PFSK-1 (cell line): ENCODE measurements at regions not wholly inside any gene's neighbourhood (a gene's known extent, or its start where the extent isn't known, plus 50 kb on each side); places are given as distances from the start of the nearest gene placed in this dataset.

Source experiments
- FOXP2 ChIP-seq: optimal IDR thresholded peaks from 2 replicates; pipeline ENCODE3; 2011; ENCODE audit warnings: borderline replicate concordance, control low read depth, inconsistent platforms; ENCODE audit not compliant: insufficient read depth; ENCODE audit errors: extremely low read length, extremely low read depth
- POLR2AphosphoS5 ChIP-seq: IDR thresholded peaks from 2 replicates; pipeline ENCODE4 v1.6.1; 2012; ENCODE audit warnings: low read depth, mild to moderate bottlenecking, control low read depth, low read length, moderate library complexity
- SIN3A ChIP-seq: IDR thresholded peaks from 2 replicates; pipeline ENCODE4 v1.6.1; 2012; ENCODE audit warnings: mild to moderate bottlenecking, low read length, moderate library complexity, borderline replicate concordance; ENCODE audit not compliant: insufficient read depth
- TAF1 ChIP-seq: IDR thresholded peaks from 2 replicates; pipeline ENCODE4 v1.6.1; 2012; ENCODE audit warnings: low read length, control low read depth, borderline replicate concordance; ENCODE audit not compliant: insufficient read depth
- TF ChIP-seq, protein P1 (sequence below), 2 experiments: IDR thresholded peaks; 2 replicates each; pipeline versions ENCODE4 v1.6.1 to v1.8.0; 2011 to 2012; ENCODE audit warnings: low read depth in 2 of 2, low read length in 2 of 2, control low read depth in 1 of 2, inconsistent platforms in 1 of 2, mild to moderate bottlenecking in 1 of 2, moderate library complexity in 1 of 2; ENCODE audit not compliant: insufficient read depth in 1 of 2

DNA sequence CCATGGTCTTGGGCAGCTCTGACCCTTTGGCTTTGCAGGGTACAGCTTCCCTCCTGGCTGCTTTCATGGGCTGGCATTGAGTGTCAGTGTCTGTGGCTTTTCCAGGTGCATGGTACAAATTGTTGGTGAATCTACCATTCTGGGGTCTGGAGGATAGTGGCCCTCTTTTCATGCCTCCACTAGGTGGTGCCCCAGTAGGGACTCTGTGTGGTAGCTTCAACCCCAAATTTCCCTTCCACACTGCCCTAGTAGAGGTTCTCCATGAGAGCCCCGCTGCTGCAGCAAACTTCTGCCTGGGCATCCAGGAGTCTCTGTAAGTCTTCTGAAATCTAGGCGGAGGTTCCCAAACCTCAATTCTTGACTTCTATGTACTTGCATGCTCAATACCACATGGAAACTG lies 494.5 kb upstream of the LRRC7 start:
- TF ChIP-seq POLR2AphosphoS5 (no peak), SIN3A (no peak), TAF1 (no peak), FOXP2 (no peak)
- TF ChIP-seq, protein P1, sequence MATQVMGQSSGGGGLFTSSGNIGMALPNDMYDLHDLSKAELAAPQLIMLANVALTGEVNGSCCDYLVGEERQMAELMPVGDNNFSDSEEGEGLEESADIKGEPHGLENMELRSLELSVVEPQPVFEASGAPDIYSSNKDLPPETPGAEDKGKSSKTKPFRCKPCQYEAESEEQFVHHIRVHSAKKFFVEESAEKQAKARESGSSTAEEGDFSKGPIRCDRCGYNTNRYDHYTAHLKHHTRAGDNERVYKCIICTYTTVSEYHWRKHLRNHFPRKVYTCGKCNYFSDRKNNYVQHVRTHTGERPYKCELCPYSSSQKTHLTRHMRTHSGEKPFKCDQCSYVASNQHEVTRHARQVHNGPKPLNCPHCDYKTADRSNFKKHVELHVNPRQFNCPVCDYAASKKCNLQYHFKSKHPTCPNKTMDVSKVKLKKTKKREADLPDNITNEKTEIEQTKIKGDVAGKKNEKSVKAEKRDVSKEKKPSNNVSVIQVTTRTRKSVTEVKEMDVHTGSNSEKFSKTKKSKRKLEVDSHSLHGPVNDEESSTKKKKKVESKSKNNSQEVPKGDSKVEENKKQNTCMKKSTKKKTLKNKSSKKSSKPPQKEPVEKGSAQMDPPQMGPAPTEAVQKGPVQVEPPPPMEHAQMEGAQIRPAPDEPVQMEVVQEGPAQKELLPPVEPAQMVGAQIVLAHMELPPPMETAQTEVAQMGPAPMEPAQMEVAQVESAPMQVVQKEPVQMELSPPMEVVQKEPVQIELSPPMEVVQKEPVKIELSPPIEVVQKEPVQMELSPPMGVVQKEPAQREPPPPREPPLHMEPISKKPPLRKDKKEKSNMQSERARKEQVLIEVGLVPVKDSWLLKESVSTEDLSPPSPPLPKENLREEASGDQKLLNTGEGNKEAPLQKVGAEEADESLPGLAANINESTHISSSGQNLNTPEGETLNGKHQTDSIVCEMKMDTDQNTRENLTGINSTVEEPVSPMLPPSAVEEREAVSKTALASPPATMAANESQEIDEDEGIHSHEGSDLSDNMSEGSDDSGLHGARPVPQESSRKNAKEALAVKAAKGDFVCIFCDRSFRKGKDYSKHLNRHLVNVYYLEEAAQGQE (IDR thresholded peaks at IDR 0.05; ENCODE audit: insufficient read depth in 1 of 2, low read depth in 2 of 2, low read length in 2 of 2): no peak
